ENCODE measurements at regions not wholly inside any gene's neighbourhood (a gene's known extent, or its start where the extent isn't known, plus 50 kb on each side); places are given as distances from the start of the nearest gene placed in this dataset.

- TF ChIP-seq ELK1 (IDR thresholded peaks at IDR 0.05; ENCODE audit: low read depth, low read length) (no peak), SMC3 (IDR thresholded peaks at IDR 0.05) (no peak), HMGXB4 (CRISPR knock-in tag; IDR thresholded peaks at IDR 0.05; ENCODE audit: borderline replicate concordance) (no peak)
- no peak overlapping the region for H3K27ac ChIP-seq
- no peak overlapping the region for H3K4me3 ChIP-seq
- ChIA-PET CTCF (interaction anchor here (1.1 kb wide), 1 partner anchor 11 kb away, joined by 3 read pairs; no protein-coding TSS in a partner anchor), POLR2A (no interaction called here)
- H3K9me3 ChIP-seq: no peaks in the 10 kb centered on the region
- H3K4me1 ChIP-seq: no peaks in the 10 kb centered on the region
- FAIRE-seq (no peak), DNase-seq (ENCODE audit: low read depth in 1 of 2, low spot score in 1 of 2) (peak in 1 of 2 experiments; percentile 1), ATAC-seq (no peak)
- 18% methylated on average over 3 of the region's 3 CpGs for WGBS (ENCODE audit: missing lambda C conversion rate)
- H3K4me2 ChIP-seq: peak overlapping the region; percentile 30; the same call in 1 of the 3 replicates
These were observed 199.1 kb upstream of the NPY2R start for GRCh38 chr4:155009288-155009687.

GRCh38 chr4:155010376-155010775 is 198.1 kb upstream of the NPY2R start:
- TF ChIP-seq PHF8 (IDR thresholded peaks at IDR 0.05; ENCODE audit: borderline replicate concordance, low read depth) (no peak), ZSCAN20 (CRISPR knock-in tag; IDR thresholded peaks at IDR 0.05) (no peak), POLR2AphosphoS2 (conservative IDR thresholded peaks at IDR 0.05; ENCODE audit: low read length) (no peak), TFCP2L1 (CRISPR knock-in tag; IDR thresholded peaks at IDR 0.05) (no peak), HES2 (IDR thresholded peaks at IDR 0.05) (no peak), TP53 (CRISPR knock-in tag; IDR thresholded peaks at IDR 0.05) (no peak), POLR2A (IDR thresholded peaks at IDR 0.05; ENCODE audit: low read length) (no peak), HOXB13 (CRISPR knock-in tag; IDR thresholded peaks at IDR 0.05; ENCODE audit: low read depth) (no peak), SMC3 (IDR thresholded peaks at IDR 0.05) (no peak), CHD2 (IDR thresholded peaks at IDR 0.05; ENCODE audit: low read length, partially characterized antibody) (no peak), PBX3 (IDR thresholded peaks at IDR 0.05) (no peak), NPAS2 (CRISPR knock-in tag; IDR thresholded peaks at IDR 0.05; ENCODE audit: borderline replicate concordance) (no peak), RCOR1 (IDR thresholded peaks at IDR 0.05; ENCODE audit: low read depth, low read length) (no peak), ZNF302 (CRISPR knock-in tag; IDR thresholded peaks at IDR 0.05) (no peak), HMGXB4 (CRISPR knock-in tag; IDR thresholded peaks at IDR 0.05; ENCODE audit: borderline replicate concordance) (no peak)
- H3K27ac ChIP-seq: no peak overlapping the region
- WGBS (ENCODE audit: missing lambda C conversion rate): 50% methylated on average over 7 of the region's 7 CpGs
- ATAC-seq (no peak), FAIRE-seq (no peak), DNase-seq (ENCODE audit: low read depth in 1 of 2, low spot score in 1 of 2) (no peak)
- H3K9me3 ChIP-seq: no peaks in the 10 kb centered on the region
- H3K4me2 ChIP-seq: no peak overlapping the region
- ChIA-PET CTCF (interaction anchor here (1.1 kb wide), 1 partner anchor 12 kb away, joined by 3 read pairs; no protein-coding TSS in a partner anchor), POLR2A (no interaction called here)
- H3K4me1 ChIP-seq: no peaks in the 10 kb centered on the region
- H3K4me3 ChIP-seq: no peak overlapping the region

GRCh38 chr4:155011163-155011780 is 197.2 kb upstream of the NPY2R start:
- FAIRE-seq: no peak
- Histone ChIP-seq H3K9me3 (no peaks in the 10 kb centered on the region), H3K4me2 (no peak overlapping the region), H3K27ac (no peak overlapping the region), H3K4me1 (no peaks in the 10 kb centered on the region), H3K4me3 (no peak overlapping the region)
- ChIA-PET POLR2A (no interaction called here), CTCF (no interaction called here)
- DNase-seq (ENCODE audit: low read depth in 1 of 2, low spot score in 1 of 2): no peak
- 45% methylated on average over 4 of the region's 4 CpGs for whole genome bisulfite sequencing (ENCODE audit: missing lambda C conversion rate)
- ATAC-seq: no peak
- TF ChIP-seq ZNF302 (CRISPR knock-in tag; IDR thresholded peaks at IDR 0.05): no peak
- TF ChIP-seq SREBF2 (IDR thresholded peaks at IDR 0.05): no peak
- TF ChIP-seq RFX5 (IDR thresholded peaks at IDR 0.05): no peak
- TF ChIP-seq HOXA7 (CRISPR knock-in tag; IDR thresholded peaks at IDR 0.05): no peak
- TF ChIP-seq MYC (IDR thresholded peaks at IDR 0.05; ENCODE audit: borderline replicate concordance, low read length): no peak
- no peak for TF ChIP-seq SMC3 (IDR thresholded peaks at IDR 0.05)
- no peak for TF ChIP-seq BCL3 (IDR thresholded peaks at IDR 0.05)
- no peak for TF ChIP-seq HOXB5 (CRISPR knock-in tag; IDR thresholded peaks at IDR 0.05)
- TF ChIP-seq EHMT2 (IDR thresholded peaks at IDR 0.05; ENCODE audit: low read depth): no peak
- no peak for TF ChIP-seq HEYL (CRISPR knock-in tag; IDR thresholded peaks at IDR 0.05)

All from A549 (cell line).